COLO829 (cell line): ENCODE measurements at regions not wholly inside any gene's neighbourhood (a gene's known extent, or its start where the extent isn't known, plus 50 kb on each side); places are given as distances from the start of the nearest gene placed in this dataset.
A peak's percentile ranks its signal among the peaks of the same experiment; 100 is the strongest.
"Not testable (repeated sequence)": the region's sequence is repeated elsewhere in the genome, so short reads cannot be mapped to it uniquely, and the experiment has no call there.

ENCODE experiments used
- DNase-seq: peaks from one replicate; pipeline ENCODE4 v3.0.0; 2012; ENCODE audit warnings: low spot score

GRCh38 chr6:97347111-97347510 is 64.1 kb upstream of the MMS22L start:
- DNase-seq, result no peak

DNA sequence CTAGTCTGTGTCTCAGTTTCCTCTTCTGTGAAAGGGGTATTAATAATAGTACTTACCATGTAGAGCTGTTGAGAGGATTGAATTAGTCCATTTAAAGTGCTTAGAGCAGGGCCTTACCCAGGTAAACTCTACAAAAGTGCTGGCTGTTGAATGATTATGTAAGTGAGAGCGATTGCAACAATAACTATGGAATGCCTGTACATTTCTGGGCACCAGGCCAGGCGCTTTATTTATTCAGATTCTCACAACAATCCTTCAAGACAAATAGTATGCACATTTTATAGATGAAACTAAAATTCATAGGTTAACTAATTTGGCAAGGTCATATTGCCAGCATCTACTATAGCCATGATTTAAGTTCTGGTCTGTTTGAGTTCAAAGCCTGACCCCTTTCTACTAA is 78.3 kb upstream of the MMS22L start:
- DNase-seq, result no peak

- no peak for DNase-seq
Measured at GRCh38 chr6:97364327-97364726, 81.3 kb upstream of the MMS22L start.

DNA sequence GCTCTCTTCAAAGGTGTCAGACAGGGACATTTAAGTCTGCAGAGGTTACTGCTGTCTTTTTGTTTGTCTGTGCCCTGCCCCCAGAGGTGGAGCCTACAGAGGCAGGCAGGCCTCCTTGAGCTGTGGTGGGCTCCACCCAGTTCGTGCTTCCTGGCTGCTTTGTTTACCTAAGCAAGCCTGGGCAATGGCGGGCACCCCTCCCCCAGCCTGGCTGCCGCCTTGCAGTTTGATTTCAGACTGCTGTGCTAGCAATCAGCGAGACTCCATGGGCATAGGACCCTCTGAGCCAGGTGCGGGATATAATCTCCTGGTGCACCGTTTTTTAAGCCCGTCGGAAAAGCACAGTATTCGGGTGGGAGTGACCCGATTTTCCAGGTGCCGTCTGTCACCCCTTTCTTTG is 99.1 kb upstream of the MMS22L start:
- DNase-seq, result not testable (repeated sequence)

- no peak for DNase-seq
Measured at GRCh38 chr6:97392735-97393134, 109.7 kb upstream of the MMS22L start.

DNA sequence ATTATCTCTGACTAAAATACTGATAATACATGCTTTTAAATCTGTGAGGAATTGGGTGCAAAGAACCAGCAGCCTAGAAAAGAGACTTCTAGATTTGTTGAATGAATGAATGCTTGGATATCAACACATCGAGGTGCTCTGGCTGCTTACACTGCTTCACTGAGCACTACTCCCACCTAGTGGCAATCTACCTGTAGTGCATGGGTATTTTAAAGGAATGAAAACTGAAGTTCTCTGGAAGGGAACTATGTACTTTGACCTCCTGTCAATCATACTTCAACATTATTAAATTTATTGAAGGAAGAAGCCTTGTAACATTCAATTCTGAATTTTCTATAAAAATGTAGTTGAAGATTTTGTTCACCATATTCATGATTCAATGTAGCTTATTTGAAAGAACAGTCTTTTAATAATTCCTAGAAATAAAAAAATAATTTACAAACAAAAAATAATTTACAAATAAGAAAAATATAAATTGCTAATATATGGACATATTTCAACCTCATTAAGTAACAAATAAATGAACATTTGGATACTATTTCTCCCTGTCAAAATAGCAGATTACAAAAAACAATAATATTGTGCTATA is 111.2 kb upstream of the MMS22L start:
- peak; percentile 41 for DNase-seq

GRCh38 chr6:97396880-97397279 is 113.9 kb upstream of the MMS22L start:
- DNase-seq, result no peak

GRCh38 chr6:97399208-97399607 is 116.2 kb upstream of the MMS22L start:
- no peak for DNase-seq

- no peak for DNase-seq
Measured at GRCh38 chr6:97401533-97401932, 118.5 kb upstream of the MMS22L start.

- no peak for DNase-seq
Measured at GRCh38 chr6:97405818-97406409, 122.9 kb upstream of the MMS22L start.

DNA sequence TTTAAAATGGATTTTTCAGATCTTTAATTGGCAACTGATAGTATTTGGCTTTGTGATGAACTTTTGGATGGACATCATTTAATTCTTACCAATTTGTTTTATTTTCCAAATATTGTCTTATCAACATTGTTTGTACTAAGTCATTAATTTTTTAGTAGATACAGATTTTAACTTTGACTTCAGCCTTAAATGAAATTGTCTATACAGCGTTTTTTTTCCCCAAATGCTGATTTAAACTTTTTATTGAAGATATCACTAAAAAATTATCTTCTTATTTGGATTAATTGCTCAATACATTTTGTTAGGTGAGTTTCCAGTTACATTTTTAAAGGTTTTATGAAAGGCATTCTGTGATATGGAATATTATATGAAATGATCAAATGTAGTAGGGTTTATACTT is 123.6 kb upstream of the MMS22L start:
- DNase-seq, result no peak

- DNase-seq, result no peak
Measured at GRCh38 chr6:97411610-97412009, 128.6 kb upstream of the MMS22L start.

DNA sequence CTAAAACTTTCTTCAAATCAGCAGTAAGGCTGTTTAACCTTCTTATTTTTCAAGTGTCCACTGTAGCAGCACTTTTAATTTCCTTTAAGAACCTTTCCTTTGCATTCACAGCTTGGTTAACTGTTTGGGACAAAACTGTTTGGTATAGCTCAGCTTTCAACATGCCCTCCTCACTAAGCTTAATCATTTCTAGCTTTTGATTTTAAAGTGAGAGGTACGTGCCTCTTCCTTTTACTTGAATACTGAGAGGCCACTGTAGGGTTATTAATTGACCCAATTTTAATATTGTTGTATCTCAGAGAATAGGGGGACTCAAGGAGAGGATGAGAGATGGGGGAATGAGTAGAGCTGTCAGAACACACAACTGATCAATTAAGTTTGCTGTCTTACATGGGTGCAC is 129.5 kb upstream of the MMS22L start:
- no peak for DNase-seq

GRCh38 chr6:97422171-97422570 is 139.2 kb upstream of the MMS22L start:
- no peak for DNase-seq

- no peak for DNase-seq
Measured at GRCh38 chr6:97423190-97423589, 140.2 kb upstream of the MMS22L start.

- DNase-seq, result no peak
Measured at GRCh38 chr6:97427648-97428047, 144.6 kb upstream of the MMS22L start.

- DNase-seq, result peak; percentile 12
Measured at GRCh38 chr6:97437087-97437486, 154.1 kb upstream of the MMS22L start.

GRCh38 chr6:97438011-97438671 is 155.1 kb upstream of the MMS22L start:
- no peak for DNase-seq

DNA sequence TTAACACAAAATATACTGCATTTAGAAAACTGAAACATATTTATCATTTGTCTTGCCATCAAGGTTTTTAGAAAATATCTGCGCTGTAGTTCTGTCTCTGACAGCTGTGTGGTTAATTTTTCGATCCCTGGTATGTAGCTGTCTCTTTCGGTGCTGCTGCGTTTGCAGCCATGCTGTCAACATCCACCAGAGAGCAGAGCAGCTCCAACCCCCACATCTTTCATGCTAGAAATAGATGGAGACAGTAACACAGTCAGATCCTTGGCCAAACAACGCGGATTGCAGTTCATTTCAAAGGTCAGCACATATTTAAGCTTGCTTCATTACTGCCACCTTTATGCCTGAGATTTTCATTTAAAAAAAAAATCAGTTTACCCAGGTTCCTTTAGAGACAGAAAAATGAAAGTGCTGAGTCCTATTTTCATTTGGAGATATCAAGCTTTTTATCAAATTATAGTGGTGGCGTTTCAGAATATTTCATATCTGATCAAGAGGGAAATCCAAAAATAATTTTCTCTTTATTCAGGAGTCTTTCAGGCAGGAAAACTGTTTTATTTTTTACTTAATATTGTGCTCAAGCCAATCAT is 157.7 kb upstream of the MMS22L start:
- peak; percentile 25 for DNase-seq

- DNase-seq, result no peak
Measured at GRCh38 chr6:97443408-97444080, 160.5 kb upstream of the MMS22L start.

- DNase-seq, result no peak
Measured at GRCh38 chr6:97445407-97445806, 162.4 kb upstream of the MMS22L start.

- DNase-seq, result no peak
Measured at GRCh38 chr6:97449444-97449966, 166.5 kb upstream of the MMS22L start.

DNA sequence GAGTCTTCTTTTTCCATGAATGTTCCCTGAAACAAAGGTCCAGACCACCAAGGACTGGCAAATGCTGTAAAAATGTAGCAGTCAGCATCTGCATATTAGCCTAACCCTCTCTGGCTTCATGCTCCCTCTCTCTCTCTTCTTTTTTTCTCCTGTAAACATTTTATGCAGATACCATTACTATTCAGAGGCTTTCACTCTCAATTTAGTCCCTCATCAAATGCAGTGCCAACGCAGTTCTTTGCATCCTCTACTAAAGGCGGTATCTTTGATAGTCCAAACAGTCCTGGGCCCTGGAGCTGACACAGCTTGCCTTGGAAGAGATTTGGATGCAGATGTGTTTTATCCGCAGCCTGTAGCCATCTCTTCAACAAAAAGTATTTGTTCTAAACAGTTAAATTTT is 167.1 kb upstream of the MMS22L start:
- no peak for DNase-seq
